HG03354 (cell line): ENCODE measurements at regions not wholly inside any gene's neighbourhood (a gene's known extent, or its start where the extent isn't known, plus 50 kb on each side); places are given as distances from the start of the nearest gene placed in this dataset.
"Not testable (repeated sequence)": the region's sequence is repeated elsewhere in the genome, so short reads cannot be mapped to it uniquely, and the experiment has no call there.

Experiments used
- ATAC-seq: cut with Tn5 transposase; IDR thresholded peaks from one replicate; pipeline ENCODE4 v1.9.1; 2021; ENCODE audit warnings: mild to moderate bottlenecking; ENCODE audit not compliant: unreplicated experiment, poor library complexity, severe bottlenecking

- ATAC-seq, result no peak
Measured at GRCh38 chr6:20335872-20336271, 65.8 kb upstream of the E2F3 start.

- ATAC-seq, result no peak
Measured at GRCh38 chr6:20338156-20338555, 63.5 kb upstream of the E2F3 start.

- no peak for ATAC-seq
Measured at GRCh38 chr6:20340068-20340848, 61.4 kb upstream of the E2F3 start.

DNA sequence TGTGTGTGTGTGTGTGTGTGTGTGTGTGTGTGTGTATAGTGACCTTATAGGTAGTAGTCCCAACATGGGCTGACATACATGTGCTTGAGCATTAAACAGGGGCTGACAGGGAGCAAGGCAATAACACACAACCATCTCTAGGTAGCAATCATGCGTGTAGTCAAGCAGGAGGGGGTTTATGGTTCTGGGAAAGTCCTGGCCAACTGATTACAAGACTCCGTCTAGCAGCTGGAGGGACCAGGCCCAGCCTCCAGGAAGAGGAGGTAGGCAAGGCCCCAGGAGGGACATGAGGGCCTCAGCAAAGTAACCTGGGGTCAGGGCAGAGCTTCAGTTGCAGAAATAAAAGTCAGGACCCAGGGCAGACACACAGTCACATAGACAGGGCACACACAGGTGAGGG lies 60.6 kb upstream of the E2F3 start:
- ATAC-seq, result no peak

DNA sequence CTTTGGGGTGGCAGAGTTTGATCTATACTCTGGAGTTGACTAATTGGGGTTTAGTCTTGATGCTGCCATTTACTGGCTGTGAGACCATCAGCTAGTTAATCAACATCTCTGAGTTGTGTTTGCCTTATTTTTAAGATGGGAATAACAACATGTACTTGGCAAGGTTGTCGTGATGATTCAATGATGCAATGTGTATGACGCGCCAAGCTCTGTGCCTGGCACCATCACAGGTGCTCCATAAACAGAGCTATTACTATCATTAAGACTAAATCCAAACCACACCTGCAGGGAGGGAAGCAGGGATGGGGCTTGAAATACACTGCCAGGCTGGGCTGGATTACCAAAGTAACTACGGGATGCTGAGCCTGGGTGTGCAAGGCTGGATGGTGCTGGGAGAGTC lies 60.1 kb upstream of the E2F3 start:
- ATAC-seq, result no peak

DNA sequence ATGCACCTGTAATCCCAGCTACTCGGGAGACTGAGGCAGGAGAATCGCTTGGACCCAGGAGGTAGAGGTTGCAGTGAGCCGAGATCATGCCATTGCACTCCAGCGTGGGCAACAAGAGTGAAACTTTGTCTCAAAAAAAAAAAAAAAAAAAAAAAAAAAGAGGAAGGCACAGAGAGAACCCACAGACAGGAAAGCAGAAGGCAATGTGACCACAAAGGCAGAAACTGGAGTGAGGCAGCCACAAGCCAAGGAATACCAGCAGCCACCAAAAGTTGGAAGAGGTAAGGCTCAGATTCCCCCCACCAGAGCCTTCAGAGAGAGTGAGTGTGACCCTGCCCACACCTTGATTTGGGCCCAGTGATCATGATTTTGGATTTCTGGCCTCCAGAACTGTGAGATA lies 54.7 kb upstream of the E2F3 start:
- ATAC-seq, result not testable (repeated sequence)

GRCh38 chr6:20348041-20348440 lies 53.6 kb upstream of the E2F3 start:
- ATAC-seq, result no peak

DNA sequence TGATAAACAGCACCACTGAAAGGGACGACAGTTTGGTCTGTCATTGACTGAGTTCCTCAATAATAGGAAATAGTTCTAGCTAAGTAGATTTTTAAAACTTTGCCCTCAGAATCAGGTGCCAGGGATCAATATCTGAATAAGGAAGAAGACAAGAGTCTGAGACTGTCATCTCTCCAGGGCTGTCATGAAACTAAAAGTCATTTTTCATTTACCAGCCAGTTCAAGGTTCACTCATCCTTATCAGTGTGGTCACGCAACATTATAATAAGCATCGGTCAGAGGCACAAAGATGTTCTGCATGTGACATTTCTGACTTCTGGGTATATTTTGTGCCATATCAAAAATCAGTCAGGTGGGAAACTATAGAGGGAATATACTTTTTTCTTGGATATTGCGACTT lies 52.5 kb upstream of the E2F3 start:
- no peak for ATAC-seq

DNA sequence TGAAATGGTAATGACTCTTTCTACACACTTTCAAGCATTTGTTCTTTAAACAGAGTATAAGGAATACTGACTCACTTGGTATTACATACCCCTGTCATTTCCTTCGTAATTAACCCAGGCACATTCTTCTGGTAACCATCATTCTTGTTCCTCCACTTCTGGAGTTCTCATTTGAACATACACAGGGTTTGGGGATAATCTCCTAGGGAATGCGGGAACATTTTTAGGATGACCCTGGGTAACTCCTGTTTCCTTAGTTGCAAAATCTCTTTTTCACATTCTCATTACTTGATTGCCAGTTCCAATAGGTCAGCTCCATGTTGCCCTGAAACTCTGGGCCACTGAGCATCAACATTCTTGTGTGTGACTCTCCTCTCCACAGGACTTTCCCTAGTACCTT lies 51.5 kb upstream of the E2F3 start:
- ATAC-seq, result no peak

DNA sequence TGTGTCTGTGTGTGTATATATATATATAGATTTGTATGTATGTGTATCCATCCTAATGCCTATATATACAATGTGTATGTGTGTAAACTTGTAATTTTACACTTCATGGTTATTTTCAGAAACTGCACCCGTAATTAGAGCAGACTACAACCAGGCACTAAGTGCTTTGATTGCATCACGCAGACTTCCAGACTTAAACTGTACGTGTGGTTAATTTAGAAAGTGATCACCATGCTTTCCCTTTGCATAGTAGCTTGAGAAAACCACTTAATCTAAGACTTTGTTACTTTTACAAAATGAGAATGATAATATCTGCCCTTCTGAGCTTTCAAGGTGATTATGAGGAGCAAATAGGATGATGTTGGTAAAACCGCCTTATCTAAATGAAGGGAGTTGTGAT lies 50.1 kb upstream of the E2F3 start:
- ATAC-seq, result no peak
